Keratinocyte (primary cell): ENCODE measurements at regions not wholly inside any gene's neighbourhood (a gene's known extent, or its start where the extent isn't known, plus 50 kb on each side); places are given as distances from the start of the nearest gene placed in this dataset.
"Not testable (repeated sequence)": the region's sequence is repeated elsewhere in the genome, so short reads cannot be mapped to it uniquely, and the experiment has no call there.

Experiments used
- DNase-seq: peaks from one replicate; pipeline ENCODE4 v3.0.0-alpha.2; 2011; ENCODE audit warnings: low read depth, missing footprints, low spot score
- FAIRE-seq: peaks from 2 replicates; lab custom pipeline; 2011; peaks lifted over from hg19 to GRCh38; lab: Jason Lieb, UNC
- H2AFZ ChIP-seq: 2 replicates; pipeline ENCODE4 v1.6.0; 2012; ENCODE audit warnings: low read length, control low read depth, inconsistent platforms; ENCODE audit not compliant: control insufficient read depth
- H3K27ac ChIP-seq: 2 replicates; pipeline ENCODE4 v1.5.1; 2011; ENCODE audit warnings: low read length; ENCODE audit not compliant: control insufficient read depth, insufficient read depth
- H3K27me3 ChIP-seq: 3 replicates; pipeline ENCODE4 v1.6.0; 2011; ENCODE audit warnings: low read length; ENCODE audit not compliant: control insufficient read depth, insufficient read depth; ENCODE audit errors: extremely low read depth
- H3K36me3 ChIP-seq, 2 experiments: 2 replicates in 1 of 2; 3 replicates in 1 of 2; pipeline ENCODE4 v1.5.1; 2011; ENCODE audit warnings: low read length in 2 of 2, mild to moderate bottlenecking in 1 of 2; ENCODE audit not compliant: control insufficient read depth in 2 of 2, insufficient read depth in 2 of 2; ENCODE audit errors: extremely low read depth in 1 of 2
- H3K4me1 ChIP-seq: 3 replicates; pipeline ENCODE4 v1.5.1; 2011; ENCODE audit warnings: low read length; ENCODE audit not compliant: control insufficient read depth, insufficient read depth; ENCODE audit errors: extremely low read depth
- H3K4me2 ChIP-seq: 3 replicates; pipeline ENCODE4 v1.6.0; 2011; ENCODE audit warnings: low read depth, low read length; ENCODE audit not compliant: control insufficient read depth, insufficient read depth; ENCODE audit errors: extremely low read depth
- H3K4me3 ChIP-seq, 3 experiments: fragments of 200-600 bp in 1 of 3; sonication (generic) in 1 of 3; 2 replicates in 2 of 3; 3 replicates in 1 of 3; pipeline ENCODE4 v1.5.1; 2011 to 2016; ENCODE audit warnings: low read length in 3 of 3, mild to moderate bottlenecking in 3 of 3, control low read depth in 2 of 3, inconsistent platforms in 1 of 3, low read depth in 1 of 3, mixed read lengths in 1 of 3, mixed run types in 1 of 3, moderate library complexity in 1 of 3; ENCODE audit not compliant: control insufficient read depth in 2 of 3, insufficient read depth in 2 of 3; ENCODE audit errors: extremely low read depth in 1 of 3
- H3K79me2 ChIP-seq: 2 replicates; pipeline ENCODE4 v1.6.0; 2012; ENCODE audit warnings: low read length; ENCODE audit not compliant: control insufficient read depth, insufficient read depth
- H3K9ac ChIP-seq: 3 replicates; pipeline ENCODE4 v1.6.0; 2011; ENCODE audit warnings: low read length; ENCODE audit not compliant: control insufficient read depth, insufficient read depth; ENCODE audit errors: extremely low read depth
- H3K9me1 ChIP-seq: 3 replicates; pipeline ENCODE4 v1.6.0; 2011; ENCODE audit warnings: low read length; ENCODE audit not compliant: control insufficient read depth, insufficient read depth; ENCODE audit errors: extremely low read depth
- H3K9me3 ChIP-seq: 2 replicates; pipeline ENCODE4 v1.5.1; 2012; ENCODE audit warnings: low read depth, low read length; ENCODE audit not compliant: control insufficient read depth
- H4K20me1 ChIP-seq: 3 replicates; pipeline ENCODE4 v1.6.0; 2011; ENCODE audit warnings: low read length; ENCODE audit not compliant: control insufficient read depth, insufficient read depth; ENCODE audit errors: extremely low read depth
- EZH2 ChIP-seq: IDR thresholded peaks from one replicate; pipeline ENCODE4 v1.6.1; 2012; ENCODE audit warnings: inconsistent platforms, mild to moderate bottlenecking, low read length, moderate library complexity
- dilution Hi-C: fragments of 300-500 bp; cut with MboI; formaldehyde crosslinking; loops from one replicate; pipeline ENCODE4 v1.7.0; 2020; ENCODE audit warnings: low sequenced_read_pairs; ENCODE audit not compliant: extremely low pct_ligation_motif_present
- TF ChIP-seq, protein P1 (sequence below), 3 experiments: IDR thresholded peaks in 1 of 3; conservative IDR thresholded peaks in 1 of 3; optimal IDR thresholded peaks in 1 of 3; 2 replicates in 2 of 3; 3 replicates in 1 of 3; pipeline versions ENCODE3 to v1.5.1; 2011; ENCODE audit warnings: low read length in 3 of 3, mild to moderate bottlenecking in 3 of 3, moderate library complexity in 2 of 3, control low read depth in 1 of 3, inconsistent platforms in 1 of 3; ENCODE audit not compliant: insufficient read depth in 2 of 3; ENCODE audit errors: extremely low read depth in 1 of 3

DNA sequence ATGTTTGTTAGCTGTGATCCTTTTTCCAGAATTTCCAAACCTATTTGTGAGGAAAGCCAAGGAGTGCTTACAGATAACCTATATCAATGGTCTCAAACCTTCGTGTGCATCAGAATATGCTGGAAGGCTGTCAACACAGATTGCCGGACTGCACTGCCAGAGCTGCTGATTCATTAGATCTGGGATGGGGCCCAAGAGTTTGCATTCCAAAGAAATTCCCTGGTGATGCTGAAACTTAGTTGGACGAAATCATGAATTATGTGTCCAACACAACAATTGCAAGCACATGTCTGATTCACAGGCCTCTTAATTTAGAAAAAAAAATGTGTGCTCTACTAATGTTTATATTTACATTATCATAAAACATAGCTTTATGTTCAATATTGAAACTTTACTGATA, 544.0 kb upstream of the AMOT start:
- FAIRE-seq (no peak), DNase-seq (no peak)
- no peaks in the 10 kb centered on the region for H3K79me2 ChIP-seq
- no peaks in the 10 kb centered on the region for H3K9me1 ChIP-seq
- no peak overlapping the region for H3K4me3 ChIP-seq
- no peaks in the 10 kb centered on the region for H3K4me1 ChIP-seq
- no peak for TF ChIP-seq EZH2
- TF ChIP-seq, protein P1, sequence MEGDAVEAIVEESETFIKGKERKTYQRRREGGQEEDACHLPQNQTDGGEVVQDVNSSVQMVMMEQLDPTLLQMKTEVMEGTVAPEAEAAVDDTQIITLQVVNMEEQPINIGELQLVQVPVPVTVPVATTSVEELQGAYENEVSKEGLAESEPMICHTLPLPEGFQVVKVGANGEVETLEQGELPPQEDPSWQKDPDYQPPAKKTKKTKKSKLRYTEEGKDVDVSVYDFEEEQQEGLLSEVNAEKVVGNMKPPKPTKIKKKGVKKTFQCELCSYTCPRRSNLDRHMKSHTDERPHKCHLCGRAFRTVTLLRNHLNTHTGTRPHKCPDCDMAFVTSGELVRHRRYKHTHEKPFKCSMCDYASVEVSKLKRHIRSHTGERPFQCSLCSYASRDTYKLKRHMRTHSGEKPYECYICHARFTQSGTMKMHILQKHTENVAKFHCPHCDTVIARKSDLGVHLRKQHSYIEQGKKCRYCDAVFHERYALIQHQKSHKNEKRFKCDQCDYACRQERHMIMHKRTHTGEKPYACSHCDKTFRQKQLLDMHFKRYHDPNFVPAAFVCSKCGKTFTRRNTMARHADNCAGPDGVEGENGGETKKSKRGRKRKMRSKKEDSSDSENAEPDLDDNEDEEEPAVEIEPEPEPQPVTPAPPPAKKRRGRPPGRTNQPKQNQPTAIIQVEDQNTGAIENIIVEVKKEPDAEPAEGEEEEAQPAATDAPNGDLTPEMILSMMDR (optimal IDR thresholded peaks at IDR 0.05 in 1 of 3, IDR thresholded peaks at IDR 0.05 in 1 of 3, conservative IDR thresholded peaks at IDR 0.05 in 1 of 3; ENCODE audit: extremely low read depth in 1 of 3, insufficient read depth in 2 of 3, low read length in 3 of 3): no peak
- H3K9ac ChIP-seq: no peak overlapping the region
- H3K27me3 ChIP-seq: no peaks in the 10 kb centered on the region
- H4K20me1 ChIP-seq: no peaks in the 10 kb centered on the region
- H3K4me2 ChIP-seq: no peak overlapping the region
- H3K27ac ChIP-seq: no peak overlapping the region
- H3K36me3 ChIP-seq: no peaks in the 10 kb centered on the region
- dilution Hi-C loops: no loop called here
- no peaks in the 10 kb centered on the region for H3K9me3 ChIP-seq
- no peak overlapping the region for H2AFZ ChIP-seq

DNA sequence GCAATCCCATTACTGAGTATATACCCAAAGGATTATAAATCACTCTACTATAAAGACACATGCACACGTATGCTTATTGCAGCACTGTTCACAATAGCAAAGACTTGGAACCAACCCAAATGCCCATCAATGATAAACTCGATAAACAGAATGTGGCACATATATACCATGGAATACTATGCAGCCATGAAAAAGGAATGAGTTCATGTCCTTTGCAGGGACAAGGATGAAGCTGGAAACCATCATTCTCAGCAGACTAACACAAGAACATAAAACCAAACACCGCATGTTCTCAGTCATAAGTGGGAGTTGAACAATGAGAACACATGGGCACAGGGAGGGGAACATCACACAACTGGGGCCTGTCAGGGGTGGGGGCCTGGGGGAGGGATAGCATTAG, 532.8 kb upstream of the AMOT start:
- DNase-seq, dilution Hi-C loops: not testable (repeated sequence)

DNA sequence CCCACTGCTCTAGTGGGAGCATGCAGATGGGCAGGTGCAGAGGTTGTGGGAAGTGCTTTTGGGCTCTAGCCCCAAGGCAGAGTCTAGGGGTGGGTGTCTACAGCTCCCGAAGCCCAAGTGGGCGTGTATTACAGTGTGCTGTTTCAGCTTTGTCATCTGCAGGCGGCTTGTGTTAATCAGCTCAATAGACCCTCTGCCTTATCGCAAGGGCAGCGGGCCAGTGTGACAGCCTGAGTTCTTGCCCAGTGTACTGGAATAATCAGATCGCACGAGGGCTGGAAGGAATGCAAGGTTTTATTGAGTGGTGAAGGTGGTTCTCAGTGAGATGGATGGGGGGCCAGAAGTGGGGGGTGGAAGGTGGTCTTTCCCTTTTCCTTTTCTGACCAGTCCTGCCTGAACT, 529.4 kb upstream of the AMOT start:
- no peak for FAIRE-seq
- no peak for DNase-seq

More for the DNA sequence above, 532.8 kb upstream of the AMOT start:
- not testable (repeated sequence) for H3K9me1 ChIP-seq, H3K36me3 ChIP-seq, FAIRE-seq, H3K9ac ChIP-seq, H3K4me2 ChIP-seq, H3K4me3 ChIP-seq, H2AFZ ChIP-seq, H3K79me2 ChIP-seq, H4K20me1 ChIP-seq, H3K27me3 ChIP-seq, H3K9me3 ChIP-seq, H3K27ac ChIP-seq, H3K4me1 ChIP-seq

More for the DNA sequence above, 529.4 kb upstream of the AMOT start:
- H3K9me1 ChIP-seq: no peaks in the 10 kb centered on the region
- H3K27ac ChIP-seq: no peak overlapping the region
- H4K20me1 ChIP-seq: no peaks in the 10 kb centered on the region
- TF ChIP-seq, protein P1 (optimal IDR thresholded peaks at IDR 0.05 in 1 of 3, IDR thresholded peaks at IDR 0.05 in 1 of 3, conservative IDR thresholded peaks at IDR 0.05 in 1 of 3; ENCODE audit: extremely low read depth in 1 of 3, insufficient read depth in 2 of 3, low read length in 3 of 3): no peak
- no peak for TF ChIP-seq EZH2
- H3K36me3 ChIP-seq: no peaks in the 10 kb centered on the region
- dilution Hi-C loops: no loop called here
- no peak overlapping the region for H3K4me3 ChIP-seq
- H3K27me3 ChIP-seq: peaks cover 8% of the 10 kb centered on the region
- no peaks in the 10 kb centered on the region for H3K4me1 ChIP-seq
- H3K79me2 ChIP-seq: no peaks in the 10 kb centered on the region
- no peaks in the 10 kb centered on the region for H3K9me3 ChIP-seq
- no peak overlapping the region for H3K4me2 ChIP-seq
- H2AFZ ChIP-seq: no peak overlapping the region
- no peak overlapping the region for H3K9ac ChIP-seq
